ENCODE measurements at regions not wholly inside any gene's neighbourhood (a gene's known extent, or its start where the extent isn't known, plus 50 kb on each side); places are given as distances from the start of the nearest gene placed in this dataset.

DNA sequence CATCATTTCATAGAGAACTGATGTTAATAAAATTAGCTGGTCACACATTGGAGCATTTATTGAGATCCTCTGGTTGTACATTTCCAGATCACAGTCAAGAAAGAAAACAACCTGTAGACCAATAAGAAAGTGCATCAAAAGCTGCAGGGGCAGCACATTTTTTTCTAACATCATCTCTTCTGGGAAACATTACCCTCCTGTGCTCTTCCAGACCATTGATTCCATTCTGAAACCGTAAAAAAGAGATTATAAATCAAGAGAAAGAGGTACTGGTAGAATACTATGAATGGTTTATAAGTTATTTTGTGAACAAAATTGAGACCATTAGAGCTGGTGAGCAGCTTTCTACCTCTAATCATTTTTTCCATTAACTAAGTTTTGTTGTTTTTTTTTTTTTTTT is 1548.2 kb upstream of the CELF4 start:
- CTCF ChIA-PET, result no interaction called here
- no peak for FAIRE-seq
- dilution Hi-C loops (cut with MboI; ENCODE audit: extremely low pct_ligation_motif_present, low sequenced_read_pairs) (no loop called here), intact Hi-C loops (cut with micrococcal nuclease) (no loop called here)
- Histone ChIP-seq H3K4me1 (ENCODE audit: control insufficient read depth, extremely low read depth, insufficient read depth, low read length) (no peaks in the 10 kb centered on the region), H3K27me3 (ENCODE audit: control insufficient read depth in 2 of 2, insufficient read depth in 2 of 2, low read length in 2 of 2) (no peaks in the 10 kb centered on the region), H3K4me2 (ENCODE audit: insufficient read depth, low read length) (no peak overlapping the region), H3K4me3 (replicated peaks in 1 of 3; ENCODE audit: insufficient read depth in 1 of 3, low read depth in 1 of 3, low read length in 3 of 3) (no peak overlapping the region), H2AFZ (ENCODE audit: low read depth, low read length) (no peak overlapping the region), H3K36me3 (ENCODE audit: control insufficient read depth in 2 of 2, extremely low read depth in 1 of 2, insufficient read depth in 2 of 2, low read length in 2 of 2) (no peaks in the 10 kb centered on the region), H3K27ac (ENCODE audit: insufficient read depth, low read depth, low read length) (no peak overlapping the region), H3K79me2 (ENCODE audit: control insufficient read depth, insufficient read depth, low read length) (no peaks in the 10 kb centered on the region), H3K9me1 (replicated peaks; ENCODE audit: control insufficient read depth, extremely low read depth, insufficient read depth, low read length) (no peaks in the 10 kb centered on the region), H3K9me3 (replicated peaks; ENCODE audit: control insufficient read depth, insufficient read depth, low read length) (no peaks in the 10 kb centered on the region), H4K20me1 (replicated peaks; ENCODE audit: control insufficient read depth, extremely low read depth, insufficient read depth, low read length) (no peaks in the 10 kb centered on the region), H3K9ac (replicated peaks; ENCODE audit: extremely low read depth, insufficient read depth, low read length) (no peak overlapping the region)
- DNase-seq (ENCODE audit: low read depth, low spot score), result no peak
- TF ChIP-seq, protein P1, sequence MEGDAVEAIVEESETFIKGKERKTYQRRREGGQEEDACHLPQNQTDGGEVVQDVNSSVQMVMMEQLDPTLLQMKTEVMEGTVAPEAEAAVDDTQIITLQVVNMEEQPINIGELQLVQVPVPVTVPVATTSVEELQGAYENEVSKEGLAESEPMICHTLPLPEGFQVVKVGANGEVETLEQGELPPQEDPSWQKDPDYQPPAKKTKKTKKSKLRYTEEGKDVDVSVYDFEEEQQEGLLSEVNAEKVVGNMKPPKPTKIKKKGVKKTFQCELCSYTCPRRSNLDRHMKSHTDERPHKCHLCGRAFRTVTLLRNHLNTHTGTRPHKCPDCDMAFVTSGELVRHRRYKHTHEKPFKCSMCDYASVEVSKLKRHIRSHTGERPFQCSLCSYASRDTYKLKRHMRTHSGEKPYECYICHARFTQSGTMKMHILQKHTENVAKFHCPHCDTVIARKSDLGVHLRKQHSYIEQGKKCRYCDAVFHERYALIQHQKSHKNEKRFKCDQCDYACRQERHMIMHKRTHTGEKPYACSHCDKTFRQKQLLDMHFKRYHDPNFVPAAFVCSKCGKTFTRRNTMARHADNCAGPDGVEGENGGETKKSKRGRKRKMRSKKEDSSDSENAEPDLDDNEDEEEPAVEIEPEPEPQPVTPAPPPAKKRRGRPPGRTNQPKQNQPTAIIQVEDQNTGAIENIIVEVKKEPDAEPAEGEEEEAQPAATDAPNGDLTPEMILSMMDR (IDR thresholded peaks at IDR 0.05; ENCODE audit: extremely low read depth in 1 of 2, insufficient read depth in 1 of 2, low read depth in 1 of 2, low read length in 2 of 2), result no peak
- TF ChIP-seq FOS (IDR thresholded peaks at IDR 0.05; ENCODE audit: borderline replicate concordance, insufficient read depth, low read length) (no peak), MYC (IDR thresholded peaks at IDR 0.05; ENCODE audit: low read depth, low read length) (no peak), POLR2A (IDR thresholded peaks at IDR 0.05; ENCODE audit: low read depth, low read length) (no peak), GATA2 (IDR thresholded peaks at IDR 0.05; ENCODE audit: insufficient read depth, insufficient read length, low read depth, low read length) (no peak), POLR2AphosphoS5 (IDR thresholded peaks at IDR 0.05; ENCODE audit: insufficient read depth, low read depth, low read length) (no peak), EZH2 (IDR thresholded peaks at IDR 0.05; ENCODE audit: borderline replicate concordance, low read depth, low read length, severe bottlenecking) (no peak), JUN (IDR thresholded peaks at IDR 0.05; ENCODE audit: borderline replicate concordance, insufficient read depth, insufficient read length, low read depth) (no peak), MAX (IDR thresholded peaks at IDR 0.05; ENCODE audit: insufficient read depth, insufficient read length) (no peak)
- POLR2A ChIA-PET, result no interaction called here
- no TSS peak for BruUV-seq (replicated peaks)

Data from endothelial cell of umbilical vein (primary cell).